ENCODE measurements at regions not wholly inside any gene's neighbourhood (a gene's known extent, or its start where the extent isn't known, plus 50 kb on each side); places are given as distances from the start of the nearest gene placed in this dataset.

- TF ChIP-seq FOSL1 (IDR thresholded peaks at IDR 0.05; ENCODE audit: insufficient read depth, low read depth, low read length), result no peak
- no peak for TF ChIP-seq CREB1 (IDR thresholded peaks at IDR 0.05)
- no peak for TF ChIP-seq POLR2A (IDR thresholded peaks at IDR 0.05; ENCODE audit: control extremely low read depth in 1 of 2, low read depth in 2 of 2, low read length in 2 of 2)
- TF ChIP-seq SIX5 (IDR thresholded peaks at IDR 0.05; ENCODE audit: low read depth, low read length), result no peak
- no peak for TF ChIP-seq TBP (IDR thresholded peaks at IDR 0.05; ENCODE audit: low read depth, low read length)
- ChIA-PET CTCF (ENCODE audit: partially characterized antibody) (no interaction called here), POLR2A (ENCODE audit: partially characterized antibody) (no interaction called here)
- H3K36me3 ChIP-seq (ENCODE audit: control insufficient read depth in 2 of 4, insufficient read depth in 4 of 4, low read length in 3 of 4), result no peaks in the 10 kb centered on the region
- no peak overlapping the region for H3K4me3 ChIP-seq (ENCODE audit: extremely low read depth in 1 of 4, insufficient read depth in 2 of 4, low read depth in 3 of 4, low read length in 4 of 4)
- no peak overlapping the region for H4K8ac ChIP-seq (ENCODE audit: extremely low read depth, insufficient read depth, low read length)
- DNase-seq (ENCODE audit: low read depth in 1 of 2, low spot score in 2 of 2) (no peak), FAIRE-seq (no peak)
- no peaks in the 10 kb centered on the region; the same call in 1 of the 2 replicates for H3K23me2 ChIP-seq (ENCODE audit: low read depth, low read length)
- H4K5ac ChIP-seq (ENCODE audit: insufficient read length, low read depth, low read length), result no peak overlapping the region
- WGBS, 2 experiments (ENCODE audit: extremely low coverage in 1 of 2, insufficient coverage in 1 of 2, insufficient read length in 1 of 2, insufficient replicate concordance in 2 of 2, low coverage in 1 of 2, low lambda C conversion rate in 2 of 2, missing lambda C conversion rate in 1 of 2), result 93% methylated on average over 4 of the region's 4 CpGs; no CpG with 5 or more reads in 1 of the 2 experiments
- no peak overlapping the region for H2AFZ ChIP-seq (ENCODE audit: low read length)
- no peak overlapping the region for H4K91ac ChIP-seq (replicated peaks; ENCODE audit: insufficient read length, low read length)
- H3K79me2 ChIP-seq (ENCODE audit: control insufficient read depth in 1 of 2, insufficient read depth in 2 of 2, low read length in 2 of 2), result no peaks in the 10 kb centered on the region
- no peak overlapping the region for H3K4ac ChIP-seq (replicated peaks; ENCODE audit: insufficient read length, low read depth, low read length)
- no peak overlapping the region for H2AK5ac ChIP-seq (ENCODE audit: low read depth, low read length)
- H2BK20ac ChIP-seq (ENCODE audit: low read length), result no peak overlapping the region
- H3K4me1 ChIP-seq (replicated peaks in 1 of 4; ENCODE audit: control insufficient read depth in 3 of 4, insufficient read depth in 4 of 4, low read length in 3 of 4), result no peaks in the 10 kb centered on the region
- no peak overlapping the region for H3K56ac ChIP-seq (replicated peaks; ENCODE audit: insufficient read length, low read depth, low read length)
- H2BK15ac ChIP-seq (ENCODE audit: low read length), result no peak overlapping the region
- H3K79me1 ChIP-seq (ENCODE audit: low read depth, low read length), result no peaks in the 10 kb centered on the region
- H3K4me2 ChIP-seq (ENCODE audit: insufficient read depth in 1 of 2, low read depth in 2 of 2, low read length in 2 of 2), result no peak overlapping the region
- no peak overlapping the region for H2BK5ac ChIP-seq (ENCODE audit: low read depth, low read length)
- no peak overlapping the region for H3K9ac ChIP-seq (replicated peaks in 1 of 4; ENCODE audit: extremely low read depth in 1 of 4, low read depth in 3 of 4, low read length in 3 of 4)
- no peaks in the 10 kb centered on the region for H4K20me1 ChIP-seq (replicated peaks in 1 of 2; ENCODE audit: control insufficient read depth in 1 of 2, insufficient read depth in 2 of 2, low read length in 2 of 2)
- H3K9me3 ChIP-seq (ENCODE audit: insufficient read depth in 2 of 2, low read depth in 1 of 2, low read length in 1 of 2), result no peaks in the 10 kb centered on the region
- H3K18ac ChIP-seq (ENCODE audit: extremely low read depth, low read length), result no peak overlapping the region
- H2BK120ac ChIP-seq (replicated peaks; ENCODE audit: low read depth, low read length), result no peak overlapping the region
- H3K14ac ChIP-seq (ENCODE audit: insufficient read length), result no peak overlapping the region
- no peak overlapping the region for H3K27ac ChIP-seq (ENCODE audit: low read depth, low read length)
- H3K23ac ChIP-seq (ENCODE audit: insufficient read length), result no peak overlapping the region
- H3K27me3 ChIP-seq (replicated peaks in 1 of 4; ENCODE audit: control insufficient read depth in 3 of 4, extremely low read depth in 1 of 4, insufficient read depth in 3 of 4, low read length in 3 of 4), result no peaks in the 10 kb centered on the region
- no peak overlapping the region for H2BK12ac ChIP-seq (ENCODE audit: low read depth, low read length)
Measured at GRCh38 chr2:195471807-195472206, 185.2 kb upstream of the SLC39A10 start.
